ENCODE measurements at regions not wholly inside any gene's neighbourhood (a gene's known extent, or its start where the extent isn't known, plus 50 kb on each side); places are given as distances from the start of the nearest gene placed in this dataset.

DNA sequence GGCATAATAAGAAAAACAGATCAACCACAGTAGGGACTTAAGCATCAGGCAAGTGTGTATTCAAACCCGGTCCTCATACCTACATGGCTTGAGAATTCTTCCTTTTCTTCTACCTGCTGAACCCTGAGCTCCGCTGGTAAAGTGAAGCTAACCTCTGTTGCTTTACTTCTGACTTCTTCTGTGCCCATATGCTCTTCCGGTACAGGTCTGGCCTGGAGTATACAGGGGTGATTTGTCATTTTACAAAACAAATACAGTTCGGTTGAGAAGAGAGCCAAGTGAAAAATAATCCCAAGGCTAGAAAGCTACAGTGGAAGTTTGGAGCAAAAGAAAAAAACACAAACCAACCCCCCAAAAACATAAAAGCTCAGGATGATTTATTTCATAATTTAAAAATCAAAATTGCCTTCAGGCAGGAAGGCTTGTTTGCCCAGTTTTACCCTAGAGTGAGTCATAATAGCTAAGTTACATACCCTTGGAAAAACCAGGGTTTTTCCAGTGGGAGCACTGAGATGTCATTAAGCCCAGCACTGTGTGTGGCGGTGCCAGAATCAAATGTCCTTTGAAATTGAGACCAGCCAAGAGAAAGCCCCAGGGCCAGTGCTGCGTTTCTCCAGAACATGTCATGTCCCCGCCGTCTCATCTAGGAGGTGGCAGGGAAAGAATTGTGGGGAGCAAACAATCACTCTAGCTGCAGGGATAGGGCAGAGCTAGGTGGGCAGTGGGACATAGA lies 305.5 kb upstream of the ISX start:
- TF ChIP-seq CTCF (IDR thresholded peaks at IDR 0.05): no peak
- no peak for TF ChIP-seq EZH2 (IDR thresholded peaks at IDR 0.05; ENCODE audit: borderline replicate concordance, insufficient read depth, low read depth, low read length, poor library complexity, severe bottlenecking)

Data from B cell (primary cell).